SK-N-SH treated with all-trans-retinoic acid at 6 μM for 48 hours (cell line): ENCODE measurements at regions not wholly inside any gene's neighbourhood (a gene's known extent, or its start where the extent isn't known, plus 50 kb on each side); places are given as distances from the start of the nearest gene placed in this dataset.

ENCODE experiments used
- ATAC-seq: fragments of 200-7000 bp; cut with Tn5 transposase; 3 replicates; pipeline ENCODE4 v1.9.1; 2020; ENCODE audit warnings: mild to moderate bottlenecking, moderate library complexity
- ARNTL ChIP-seq: fragments of 450-650 bp; formaldehyde crosslinking; IDR thresholded peaks from 2 replicates; pipeline ENCODE4 v1.5.0; 2020; ENCODE audit warnings: low read depth, mild to moderate bottlenecking, moderate library complexity, borderline replicate concordance
- BACH2 ChIP-seq: fragments of 250-450 bp; sonication (Bioruptor Pico); IDR thresholded peaks from 2 replicates; pipeline ENCODE4 v1.9.0; 2021; ENCODE audit warnings: mild to moderate bottlenecking, borderline replicate concordance
- CREB5 ChIP-seq: fragments of 250-450 bp; sonication (Bioruptor Pico); IDR thresholded peaks from 2 replicates; pipeline ENCODE4 v1.5.1; 2020; ENCODE audit warnings: low read depth, mild to moderate bottlenecking, moderate library complexity
- CSDC2 ChIP-seq: fragments of 250-450 bp; sonication (Bioruptor Pico); IDR thresholded peaks from 2 replicates; pipeline ENCODE4 v1.5.0; 2020; ENCODE audit warnings: mild to moderate bottlenecking, moderate library complexity
- CSRNP3 ChIP-seq: fragments of 250-450 bp; sonication (Bioruptor Pico); IDR thresholded peaks from 2 replicates; pipeline ENCODE4 v1.5.1; 2021; ENCODE audit warnings: mild to moderate bottlenecking, moderate library complexity
- ESRRG ChIP-seq: fragments of 250-450 bp; sonication (Bioruptor Pico); IDR thresholded peaks from 2 replicates; pipeline ENCODE4 v1.6.1; 2021; ENCODE audit warnings: mild to moderate bottlenecking
- ISL1 ChIP-seq: fragments of 250-450 bp; sonication (Bioruptor Pico); IDR thresholded peaks from 2 replicates; pipeline ENCODE4 v2.1.2; 2022; ENCODE audit warnings: mild to moderate bottlenecking, moderate library complexity
- OSR1 ChIP-seq: fragments of 250-450 bp; sonication (Bioruptor Pico); IDR thresholded peaks from 2 replicates; pipeline ENCODE4 v1.8.0; 2022; ENCODE audit warnings: moderate library complexity, mild to moderate bottlenecking, inconsistent platforms
- PATZ1 ChIP-seq: fragments of 250-450 bp; sonication (Bioruptor Pico); IDR thresholded peaks from 2 replicates; pipeline ENCODE4 v1.8.0; 2020; ENCODE audit warnings: mild to moderate bottlenecking, moderate library complexity, borderline replicate concordance
- POU6F1 ChIP-seq: fragments of 250-450 bp; sonication (Bioruptor Pico); IDR thresholded peaks from 2 replicates; pipeline ENCODE4 v1.8.0; 2021; ENCODE audit warnings: low read depth, mild to moderate bottlenecking, moderate library complexity, borderline replicate concordance
- PPARA ChIP-seq: fragments of 250-450 bp; sonication (Bioruptor Pico); IDR thresholded peaks from 2 replicates; pipeline ENCODE4 v1.5.0; 2020; ENCODE audit warnings: mild to moderate bottlenecking, borderline replicate concordance
- RARB ChIP-seq: fragments of 250-450 bp; sonication (Bioruptor Pico); IDR thresholded peaks from 2 replicates; pipeline ENCODE4 v1.8.0; 2021; ENCODE audit warnings: mild to moderate bottlenecking, moderate library complexity
- SNAI2 ChIP-seq: fragments of 250-450 bp; sonication (Bioruptor Pico); IDR thresholded peaks from 2 replicates; pipeline ENCODE4 v1.5.0; 2020; ENCODE audit warnings: mild to moderate bottlenecking, moderate library complexity
- TOX ChIP-seq: fragments of 250-450 bp; sonication (Bioruptor Pico); IDR thresholded peaks from 2 replicates; pipeline ENCODE4 v1.8.0; 2021; ENCODE audit warnings: mild to moderate bottlenecking, moderate library complexity, borderline replicate concordance
- TSHZ2 ChIP-seq: fragments of 250-450 bp; sonication (Bioruptor Pico); IDR thresholded peaks from 2 replicates; pipeline ENCODE4 v1.5.0; 2020; ENCODE audit warnings: mild to moderate bottlenecking, moderate library complexity
- ZC3H10 ChIP-seq: fragments of 250-450 bp; sonication (Bioruptor Pico); IDR thresholded peaks from 2 replicates; pipeline ENCODE4 v1.5.1; 2021; ENCODE audit warnings: mild to moderate bottlenecking, moderate library complexity
- ZFP3 ChIP-seq: fragments of 250-450 bp; sonication (Bioruptor Pico); IDR thresholded peaks from 2 replicates; pipeline ENCODE4 v1.5.0; 2020; ENCODE audit warnings: mild to moderate bottlenecking, moderate library complexity
- ZFP30 ChIP-seq: fragments of 450-650 bp; formaldehyde crosslinking; IDR thresholded peaks from 2 replicates; pipeline ENCODE4 v1.5.0; 2022; ENCODE audit warnings: mild to moderate bottlenecking, moderate library complexity
- ZNF70 ChIP-seq: fragments of 450-650 bp; formaldehyde crosslinking; IDR thresholded peaks from 2 replicates; pipeline ENCODE4 v1.5.0; 2020; ENCODE audit warnings: mild to moderate bottlenecking, moderate library complexity
- ZNF8 ChIP-seq: fragments of 450-650 bp; formaldehyde crosslinking; IDR thresholded peaks from 2 replicates; pipeline ENCODE4 v1.5.0; 2020; ENCODE audit warnings: mild to moderate bottlenecking, moderate library complexity

GRCh38 chr11:97354576-97354975, 964.8 kb downstream of the JRKL start:
- ATAC-seq: no peak
- TF ChIP-seq CSRNP3 (CRISPR knock-in tag) (no peak), POU6F1 (CRISPR knock-in tag) (no peak), ZNF70 (CRISPR knock-in tag) (no peak), ZNF8 (CRISPR knock-in tag) (no peak), ESRRG (CRISPR knock-in tag) (no peak), BACH2 (CRISPR knock-in tag) (no peak), ARNTL (CRISPR knock-in tag) (no peak)

- TF ChIP-seq ZNF8 (CRISPR knock-in tag): no peak
- TF ChIP-seq OSR1: no peak
- no peak for TF ChIP-seq ISL1 (CRISPR knock-in tag)
- no peak for TF ChIP-seq TSHZ2 (CRISPR knock-in tag)
- no peak for TF ChIP-seq CSRNP3 (CRISPR knock-in tag)
- no peak for TF ChIP-seq PATZ1 (CRISPR knock-in tag)
- TF ChIP-seq ZC3H10 (CRISPR knock-in tag): no peak
- no peak for TF ChIP-seq RARB
- TF ChIP-seq TOX (CRISPR knock-in tag): no peak
- TF ChIP-seq ZFP3 (CRISPR knock-in tag): no peak
- no peak for TF ChIP-seq PPARA (CRISPR knock-in tag)
- no peak for TF ChIP-seq SNAI2
- TF ChIP-seq CSDC2 (CRISPR knock-in tag): no peak
- no peak for TF ChIP-seq ARNTL (CRISPR knock-in tag)
- TF ChIP-seq ZNF70 (CRISPR knock-in tag): no peak
- TF ChIP-seq ZFP30: no peak
- TF ChIP-seq POU6F1 (CRISPR knock-in tag): no peak
- TF ChIP-seq CREB5 (CRISPR knock-in tag): no peak
- no peak for ATAC-seq
Observed at GRCh38 chr11:97355230-97355629, 965.4 kb downstream of the JRKL start.
